ENCODE measurements at regions not wholly inside any gene's neighbourhood (a gene's known extent, or its start where the extent isn't known, plus 50 kb on each side); places are given as distances from the start of the nearest gene placed in this dataset.
"Not testable (repeated sequence)": the region's sequence is repeated elsewhere in the genome, so short reads cannot be mapped to it uniquely, and the experiment has no call there.

- Histone ChIP-seq H3K4me2 (replicated peaks; ENCODE audit: extremely low read depth, low read length, poor library complexity, severe bottlenecking) (no peak overlapping the region), H3K9ac (ENCODE audit: insufficient read depth, low read length, poor library complexity, severe bottlenecking) (no peak overlapping the region), H3K4me1 (ENCODE audit: control insufficient read depth in 1 of 2, insufficient read depth in 2 of 2, low read length in 2 of 2) (no peaks in the 10 kb centered on the region), H3K9me3 (replicated peaks in 1 of 2; ENCODE audit: control insufficient read depth in 1 of 2, insufficient read depth in 1 of 2, low read length in 2 of 2) (peaks cover 9 to 10% of the 10 kb centered on the region in 2 donors), H3K36me3 (replicated peaks in 1 of 2; ENCODE audit: control insufficient read depth in 1 of 2, insufficient read depth in 2 of 2, low read length in 2 of 2) (no peaks in the 10 kb centered on the region), H4K20me1 (ENCODE audit: insufficient read depth, low read length) (no peaks in the 10 kb centered on the region), H2AFZ (ENCODE audit: insufficient read depth, low read depth, low read length, poor library complexity, severe bottlenecking) (no peak overlapping the region), H3K27ac (ENCODE audit: low read depth in 1 of 2, low read length in 2 of 2) (no peak overlapping the region), H3K79me2 (ENCODE audit: insufficient read depth, low read length) (no peaks in the 10 kb centered on the region), H3K4me3 (replicated peaks in 1 of 3; ENCODE audit: low read depth in 2 of 3, low read length in 3 of 3) (no peak overlapping the region), H3K27me3 (ENCODE audit: control insufficient read depth in 2 of 2, insufficient read depth in 2 of 2, low read length in 2 of 2) (no peaks in the 10 kb centered on the region)
- no CpG with 5 or more reads among the region's 4 CpGs for WGBS (ENCODE audit: insufficient coverage)
- peaks cover 0 to 1% (median 0%) of the 10 kb centered on the region in 3 donors for H3K27me3 Mint-ChIP-seq (ENCODE audit: low read depth in 3 of 3)
- no peaks in the 10 kb centered on the region for H3K4me1 Mint-ChIP-seq
- peaks cover 2 to 16% (median 7%) of the 10 kb centered on the region in 7 donors for H3K9me3 Mint-ChIP-seq
- no peak for DNase-seq
- intact Hi-C loops (cut with micrococcal nuclease): no loop called here
- TF ChIP-seq, protein P1, sequence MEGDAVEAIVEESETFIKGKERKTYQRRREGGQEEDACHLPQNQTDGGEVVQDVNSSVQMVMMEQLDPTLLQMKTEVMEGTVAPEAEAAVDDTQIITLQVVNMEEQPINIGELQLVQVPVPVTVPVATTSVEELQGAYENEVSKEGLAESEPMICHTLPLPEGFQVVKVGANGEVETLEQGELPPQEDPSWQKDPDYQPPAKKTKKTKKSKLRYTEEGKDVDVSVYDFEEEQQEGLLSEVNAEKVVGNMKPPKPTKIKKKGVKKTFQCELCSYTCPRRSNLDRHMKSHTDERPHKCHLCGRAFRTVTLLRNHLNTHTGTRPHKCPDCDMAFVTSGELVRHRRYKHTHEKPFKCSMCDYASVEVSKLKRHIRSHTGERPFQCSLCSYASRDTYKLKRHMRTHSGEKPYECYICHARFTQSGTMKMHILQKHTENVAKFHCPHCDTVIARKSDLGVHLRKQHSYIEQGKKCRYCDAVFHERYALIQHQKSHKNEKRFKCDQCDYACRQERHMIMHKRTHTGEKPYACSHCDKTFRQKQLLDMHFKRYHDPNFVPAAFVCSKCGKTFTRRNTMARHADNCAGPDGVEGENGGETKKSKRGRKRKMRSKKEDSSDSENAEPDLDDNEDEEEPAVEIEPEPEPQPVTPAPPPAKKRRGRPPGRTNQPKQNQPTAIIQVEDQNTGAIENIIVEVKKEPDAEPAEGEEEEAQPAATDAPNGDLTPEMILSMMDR (IDR thresholded peaks at IDR 0.05): no peak
- no peaks in the 10 kb centered on the region for H3K36me3 Mint-ChIP-seq
- H3K27ac Mint-ChIP-seq: no peak overlapping the region
- H3K4me3 Mint-ChIP-seq: no peak overlapping the region
Measured at GRCh38 chr6:19578481-19578880, 258.7 kb upstream of the ID4 start.

DNA sequence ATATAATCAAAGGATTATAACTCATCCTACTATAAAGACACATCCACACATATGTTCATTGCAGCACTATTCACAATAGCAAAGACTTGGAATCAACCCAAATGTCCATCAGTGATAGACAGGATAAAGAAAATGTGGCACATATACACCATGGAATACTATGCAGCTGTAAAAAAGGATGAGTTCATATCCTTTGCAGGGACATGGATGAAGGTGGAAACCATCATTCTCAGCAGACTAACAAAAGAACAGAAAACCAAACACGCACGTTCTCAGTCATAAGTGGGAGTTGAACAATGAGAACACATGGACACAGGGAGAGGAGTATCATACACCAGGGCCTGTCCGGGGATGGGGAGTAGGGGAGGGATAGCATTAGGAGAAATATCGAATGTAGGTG, 253.0 kb upstream of the ID4 start:
- H3K27me3 ChIP-seq (ENCODE audit: control insufficient read depth in 2 of 2, insufficient read depth in 2 of 2, low read length in 2 of 2); H3K9me3 ChIP-seq (replicated peaks in 1 of 2; ENCODE audit: control insufficient read depth in 1 of 2, insufficient read depth in 1 of 2, low read length in 2 of 2); H4K20me1 ChIP-seq (ENCODE audit: insufficient read depth, low read length); H2AFZ ChIP-seq (ENCODE audit: insufficient read depth, low read depth, low read length, poor library complexity, severe bottlenecking); H3K27ac Mint-ChIP-seq; H3K9ac ChIP-seq (ENCODE audit: insufficient read depth, low read length, poor library complexity, severe bottlenecking); H3K4me1 Mint-ChIP-seq; H3K79me2 ChIP-seq (ENCODE audit: insufficient read depth, low read length); H3K4me3 ChIP-seq (replicated peaks in 1 of 3; ENCODE audit: low read depth in 2 of 3, low read length in 3 of 3); DNase-seq; H3K9me3 Mint-ChIP-seq; intact Hi-C loops (cut with micrococcal nuclease); H3K4me3 Mint-ChIP-seq; H3K27me3 Mint-ChIP-seq (ENCODE audit: low read depth in 3 of 3); H3K4me1 ChIP-seq (ENCODE audit: control insufficient read depth in 1 of 2, insufficient read depth in 2 of 2, low read length in 2 of 2); H3K27ac ChIP-seq (ENCODE audit: low read depth in 1 of 2, low read length in 2 of 2); H3K4me2 ChIP-seq (replicated peaks; ENCODE audit: extremely low read depth, low read length, poor library complexity, severe bottlenecking); H3K36me3 Mint-ChIP-seq; H3K36me3 ChIP-seq (replicated peaks in 1 of 2; ENCODE audit: control insufficient read depth in 1 of 2, insufficient read depth in 2 of 2, low read length in 2 of 2): not testable (repeated sequence)
- WGBS (ENCODE audit: insufficient coverage): 67% methylated on average over 1 of the region's 4 CpGs

Data from CD14-positive monocyte (primary cell).